Astrocyte (in vitro differentiated cells and primary cell): ENCODE measurements at regions not wholly inside any gene's neighbourhood (a gene's known extent, or its start where the extent isn't known, plus 50 kb on each side); places are given as distances from the start of the nearest gene placed in this dataset.

ENCODE experiments used
- DNase-seq: peaks from one replicate; pipeline ENCODE4 v3.0.0-alpha.2; 2010; ENCODE audit warnings: low read depth
- FAIRE-seq: peaks from 2 replicates; lab custom pipeline; 2011; peaks lifted over from hg19 to GRCh38; lab: Jason Lieb, UNC
- H2AFZ ChIP-seq: 2 replicates; pipeline ENCODE4 v1.6.0; 2012; ENCODE audit warnings: low read depth, low read length, inconsistent platforms
- H3K27ac ChIP-seq: 2 replicates; pipeline ENCODE4 v1.5.1; 2011; ENCODE audit warnings: low read depth, low read length, inconsistent platforms
- H3K27me3 ChIP-seq: 2 replicates; pipeline ENCODE4 v1.6.0; 2011; ENCODE audit warnings: low read length, inconsistent platforms; ENCODE audit not compliant: insufficient read depth
- H3K36me3 ChIP-seq: 2 replicates; pipeline ENCODE4 v1.5.1; 2011; ENCODE audit warnings: low read length, inconsistent platforms; ENCODE audit not compliant: insufficient read depth
- H3K4me1 ChIP-seq: 2 replicates; pipeline ENCODE4 v1.5.1; 2011; ENCODE audit warnings: low read length, inconsistent platforms; ENCODE audit not compliant: insufficient read depth
- H3K4me2 ChIP-seq: 2 replicates; pipeline ENCODE4 v1.6.0; 2012; ENCODE audit warnings: low read length, inconsistent platforms
- H3K4me3 ChIP-seq: 2 replicates; pipeline ENCODE4 v1.5.1; 2011; ENCODE audit warnings: low read depth, mild to moderate bottlenecking, low read length, inconsistent platforms; ENCODE audit not compliant: insufficient read depth
- H3K79me2 ChIP-seq: 2 replicates; pipeline ENCODE4 v1.6.0; 2012; ENCODE audit warnings: mild to moderate bottlenecking, low read length, inconsistent platforms; ENCODE audit not compliant: insufficient read depth
- H3K9ac ChIP-seq: 2 replicates; pipeline ENCODE4 v1.6.0; 2012; ENCODE audit warnings: mild to moderate bottlenecking, low read length, inconsistent platforms
- H3K9me3 ChIP-seq: 2 replicates; pipeline ENCODE4 v1.5.1; 2012; ENCODE audit warnings: low read depth, mild to moderate bottlenecking, low read length, inconsistent platforms; ENCODE audit not compliant: insufficient read depth
- H4K20me1 ChIP-seq: 2 replicates; pipeline ENCODE4 v1.6.0; 2012; ENCODE audit warnings: low read length, inconsistent platforms; ENCODE audit not compliant: insufficient read depth
- H3K27ac Mint-ChIP-seq: one replicate; pipeline ENCODE4 v1.8.0; 2021; ENCODE audit warnings: mild to moderate bottlenecking, mixed read lengths; ENCODE audit not compliant: unreplicated experiment
- H3K27me3 Mint-ChIP-seq: one replicate; pipeline ENCODE4 v1.8.0; 2021; ENCODE audit warnings: low read depth, mixed read lengths; ENCODE audit not compliant: unreplicated experiment
- H3K36me3 Mint-ChIP-seq: one replicate; pipeline ENCODE4 v1.8.0; 2021; ENCODE audit warnings: low read depth, mixed read lengths; ENCODE audit not compliant: unreplicated experiment
- H3K4me1 Mint-ChIP-seq: one replicate; pipeline ENCODE4 v1.8.0; 2021; ENCODE audit warnings: low read depth, mixed read lengths; ENCODE audit not compliant: unreplicated experiment
- H3K4me3 Mint-ChIP-seq: one replicate; pipeline ENCODE4 v1.8.0; 2021; ENCODE audit warnings: mild to moderate bottlenecking, moderate library complexity, mixed read lengths; ENCODE audit not compliant: unreplicated experiment
- H3K9me3 Mint-ChIP-seq: one replicate; pipeline ENCODE4 v1.8.0; 2021; ENCODE audit warnings: mild to moderate bottlenecking, mixed read lengths; ENCODE audit not compliant: unreplicated experiment
- CTCF ChIP-seq: IDR thresholded peaks from 2 replicates; pipeline ENCODE4 v1.5.1; 2011; ENCODE audit warnings: low read depth, mild to moderate bottlenecking, inconsistent platforms, low read length, moderate library complexity; ENCODE audit not compliant: insufficient read depth
- EZH2 ChIP-seq: IDR thresholded peaks from 2 replicates; pipeline ENCODE4 v1.6.1; 2012; ENCODE audit warnings: mild to moderate bottlenecking, low read length, inconsistent platforms; ENCODE audit not compliant: insufficient read depth

DNA sequence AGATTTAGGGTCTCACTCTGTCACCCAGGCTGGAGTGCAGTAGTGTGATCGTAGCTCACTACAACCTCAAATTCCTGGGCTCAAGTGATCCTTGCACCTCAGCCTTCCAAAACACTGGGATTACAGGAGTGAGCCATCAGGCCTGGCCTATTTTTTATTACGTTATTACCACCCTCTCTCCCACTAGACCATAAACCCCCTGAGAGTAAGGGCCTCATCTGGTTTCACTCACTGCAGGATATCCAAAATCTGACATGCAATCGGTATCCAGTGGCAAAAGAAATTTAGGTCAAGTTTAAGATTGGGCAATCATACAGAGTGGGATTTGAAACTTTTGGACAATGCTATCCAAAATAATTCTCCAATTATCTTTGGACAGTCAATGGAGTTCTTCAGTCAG is 117.0 kb upstream of the NEBL start:
- Histone ChIP-seq H3K4me2 (no peak overlapping the region), H3K27ac (no peak overlapping the region), H3K79me2 (no peaks in the 10 kb centered on the region), H3K4me3 (no peak overlapping the region), H3K9me3 (no peaks in the 10 kb centered on the region), H2AFZ (no peak overlapping the region), H3K36me3 (no peaks in the 10 kb centered on the region), H3K4me1 (no peaks in the 10 kb centered on the region), H4K20me1 (no peaks in the 10 kb centered on the region), H3K27me3 (no peaks in the 10 kb centered on the region), H3K9ac (no peak overlapping the region)
- Mint-ChIP-seq H3K4me3 (no peak overlapping the region), H3K9me3 (peaks cover 5% of the 10 kb centered on the region), H3K36me3 (peaks cover 3% of the 10 kb centered on the region), H3K4me1 (no peaks in the 10 kb centered on the region), H3K27me3 (no peaks in the 10 kb centered on the region), H3K27ac (no peak overlapping the region)
- DNase-seq = no peak
- no peak for TF ChIP-seq CTCF
- no peak for TF ChIP-seq EZH2
- FAIRE-seq = no peak

DNA sequence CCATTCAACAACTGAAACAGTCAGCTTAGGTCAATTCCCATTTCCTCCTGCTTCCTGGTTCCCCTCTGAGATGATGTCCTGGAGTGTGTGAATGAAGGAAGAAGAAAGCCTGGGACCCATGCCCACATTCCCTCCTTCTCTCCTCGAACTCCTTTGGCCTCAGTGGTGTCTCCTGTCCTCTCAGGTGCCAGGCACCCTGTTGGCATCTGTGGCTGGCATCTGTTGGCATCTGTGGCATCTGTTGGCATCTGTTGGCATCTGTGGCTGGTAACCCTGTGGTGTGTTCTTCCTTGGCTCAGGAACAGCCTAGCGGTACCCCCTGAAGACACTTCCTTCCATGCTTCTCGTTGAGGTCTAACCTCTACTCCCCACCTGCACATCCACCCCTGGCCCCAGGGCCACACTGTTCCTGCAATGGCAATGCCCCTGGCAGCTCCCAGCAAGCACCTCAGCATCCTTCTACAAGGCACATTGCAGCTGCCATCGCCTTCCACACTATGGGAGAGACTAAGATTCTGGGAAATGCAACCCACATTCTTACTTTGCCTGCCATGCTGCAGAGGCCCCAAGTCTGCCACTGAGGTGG is 114.4 kb upstream of the NEBL start:
- Histone ChIP-seq H3K36me3 (no peaks in the 10 kb centered on the region), H3K4me2 (no peak overlapping the region), H3K27me3 (peaks cover under 1% of the 10 kb centered on the region), H3K79me2 (no peaks in the 10 kb centered on the region), H2AFZ (no peak overlapping the region), H3K4me3 (no peak overlapping the region), H3K9ac (no peak overlapping the region), H3K27ac (no peak overlapping the region), H3K9me3 (no peaks in the 10 kb centered on the region), H4K20me1 (no peaks in the 10 kb centered on the region), H3K4me1 (no peaks in the 10 kb centered on the region)
- no peaks in the 10 kb centered on the region for H3K4me1 Mint-ChIP-seq
- FAIRE-seq (no peak), DNase-seq (no peak)
- peaks cover 2% of the 10 kb centered on the region for H3K27me3 Mint-ChIP-seq
- no peak for TF ChIP-seq CTCF
- TF ChIP-seq EZH2 = no peak
- peaks cover 2% of the 10 kb centered on the region for H3K9me3 Mint-ChIP-seq
- peaks cover 3% of the 10 kb centered on the region for H3K36me3 Mint-ChIP-seq
- no peak overlapping the region for H3K27ac Mint-ChIP-seq
- no peak overlapping the region for H3K4me3 Mint-ChIP-seq

DNA sequence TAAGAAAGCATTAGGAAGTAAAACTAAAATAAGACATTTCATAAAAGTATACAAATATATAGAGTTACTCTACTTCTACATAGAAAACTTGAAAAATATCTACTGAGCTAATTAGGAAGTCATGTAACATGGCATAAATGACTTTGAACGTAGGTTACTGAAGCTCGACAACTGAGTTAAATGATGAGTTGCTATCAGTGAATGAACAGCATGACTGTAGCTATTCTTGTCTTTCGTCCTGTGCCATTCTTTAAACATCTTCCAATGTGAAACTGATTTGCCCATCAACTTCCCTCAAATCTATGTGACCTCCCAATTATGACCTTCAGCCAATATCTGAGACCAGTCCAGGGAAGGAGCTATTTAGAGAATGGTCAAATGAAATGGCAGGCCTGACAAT is 113.5 kb upstream of the NEBL start:
- Mint-ChIP-seq H3K27ac (no peak overlapping the region), H3K4me3 (no peak overlapping the region), H3K27me3 (peaks cover 2% of the 10 kb centered on the region), H3K9me3 (peaks cover 2% of the 10 kb centered on the region), H3K4me1 (no peaks in the 10 kb centered on the region), H3K36me3 (peaks cover 3% of the 10 kb centered on the region)
- Histone ChIP-seq H3K4me1 (no peaks in the 10 kb centered on the region), H3K36me3 (no peaks in the 10 kb centered on the region), H3K27ac (no peak overlapping the region), H2AFZ (no peak overlapping the region), H3K27me3 (peaks cover 4% of the 10 kb centered on the region), H4K20me1 (no peaks in the 10 kb centered on the region), H3K79me2 (no peaks in the 10 kb centered on the region), H3K9me3 (no peaks in the 10 kb centered on the region), H3K4me3 (no peak overlapping the region), H3K9ac (no peak overlapping the region), H3K4me2 (no peak overlapping the region)
- no peak for TF ChIP-seq CTCF
- TF ChIP-seq EZH2 = no peak
- FAIRE-seq (no peak), DNase-seq (no peak)
